ENCODE measurements at regions not wholly inside any gene's neighbourhood (a gene's known extent, or its start where the extent isn't known, plus 50 kb on each side); places are given as distances from the start of the nearest gene placed in this dataset.

GRCh38 chr22:44390613-44390970, 77.8 kb upstream of the SHISAL1 start:
- DNase-seq (ENCODE audit: low read depth) = no peak
- no peak overlapping the region for H3K4me3 ChIP-seq (ENCODE audit: low read length)
- no peak for TF ChIP-seq CTCF (IDR thresholded peaks at IDR 0.05; ENCODE audit: insufficient read depth, low read depth, low read length, missing control alignments)

GRCh38 chr22:44389926-44390612, 77.3 kb upstream of the SHISAL1 start:
- no peak for DNase-seq (ENCODE audit: low read depth)
- H3K4me3 ChIP-seq (ENCODE audit: low read length) = no peak overlapping the region
- no peak for TF ChIP-seq CTCF (IDR thresholded peaks at IDR 0.05; ENCODE audit: insufficient read depth, low read depth, low read length, missing control alignments)

- H3K4me3 ChIP-seq (ENCODE audit: low read length) = no peak overlapping the region
- no peak for DNase-seq (ENCODE audit: low read depth)
- no peak for TF ChIP-seq CTCF (IDR thresholded peaks at IDR 0.05; ENCODE audit: insufficient read depth, low read depth, low read length, missing control alignments)
These were observed 76.4 kb upstream of the SHISAL1 start for GRCh38 chr22:44389181-44389580.

GRCh38 chr22:44387486-44387885, 74.7 kb upstream of the SHISAL1 start:
- no peak for DNase-seq (ENCODE audit: low read depth)
- no peak overlapping the region for H3K4me3 ChIP-seq (ENCODE audit: low read length)
- no peak for TF ChIP-seq CTCF (IDR thresholded peaks at IDR 0.05; ENCODE audit: insufficient read depth, low read depth, low read length, missing control alignments)

GRCh38 chr22:44386386-44387035, 73.8 kb upstream of the SHISAL1 start:
- DNase-seq (ENCODE audit: low read depth) = no peak
- H3K4me3 ChIP-seq (ENCODE audit: low read length) = no peak overlapping the region
- TF ChIP-seq CTCF (IDR thresholded peaks at IDR 0.05; ENCODE audit: insufficient read depth, low read depth, low read length, missing control alignments) = no peak

- TF ChIP-seq CTCF (IDR thresholded peaks at IDR 0.05; ENCODE audit: insufficient read depth, low read depth, low read length, missing control alignments) = no peak
- no peak for DNase-seq (ENCODE audit: low read depth)
- no peak overlapping the region for H3K4me3 ChIP-seq (ENCODE audit: low read length)
These were observed 73.0 kb upstream of the SHISAL1 start for GRCh38 chr22:44385781-44386180.

GRCh38 chr22:44385296-44385610, 72.5 kb upstream of the SHISAL1 start:
- no peak for DNase-seq (ENCODE audit: low read depth)
- no peak overlapping the region for H3K4me3 ChIP-seq (ENCODE audit: low read length)
- TF ChIP-seq CTCF (IDR thresholded peaks at IDR 0.05; ENCODE audit: insufficient read depth, low read depth, low read length, missing control alignments) = no peak
